Tibial nerve (tissue), 4 donors: ENCODE measurements at regions not wholly inside any gene's neighbourhood (a gene's known extent, or its start where the extent isn't known, plus 50 kb on each side); places are given as distances from the start of the nearest gene placed in this dataset.

Experiments used
- EP300 ChIP-seq, 2 donors: sonication (generic); formaldehyde crosslinking; IDR thresholded peaks; one replicate each; pipeline ENCODE4 v1.6.1; 2017; ENCODE audit warnings: antibody characterized with exemption in 2 of 2, mild to moderate bottlenecking in 1 of 2
- POLR2A ChIP-seq, 2 donors: fragments of 450-650 bp; IDR thresholded peaks; one replicate each; pipeline ENCODE4 v1.6.1; 2017; ENCODE audit warnings: antibody characterized with exemption in 2 of 2, mild to moderate bottlenecking in 2 of 2, moderate library complexity in 2 of 2
- TF ChIP-seq, protein P1 (sequence below), 5 experiments: fragments of 200-600 bp in 3 of 5; fragments of 450-650 bp in 2 of 5; sonication (generic) in 3 of 5; IDR thresholded peaks; one replicate each; pipeline ENCODE4 v1.5.1; 2016 to 2019; ENCODE audit warnings: antibody characterized with exemption in 5 of 5, mild to moderate bottlenecking in 3 of 5, moderate library complexity in 2 of 5

DNA sequence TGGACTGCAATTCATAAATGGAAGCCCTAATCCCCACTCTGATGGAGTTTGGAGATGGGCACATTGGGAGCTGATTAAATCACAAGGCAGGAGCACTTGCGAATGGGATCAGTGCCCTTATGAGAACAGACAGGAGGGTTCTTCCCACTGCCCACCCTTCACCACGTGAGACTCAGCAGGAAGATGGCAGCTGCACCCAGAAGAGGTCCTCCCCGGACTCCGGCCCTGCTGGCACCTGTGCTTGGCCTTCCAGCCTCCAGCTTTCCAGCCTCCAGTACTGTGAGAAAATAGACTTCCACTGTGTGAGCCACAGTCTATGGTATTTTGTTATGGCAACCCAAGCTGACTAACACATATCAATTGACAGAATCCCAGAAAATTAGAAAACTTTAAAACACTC, 267.6 kb upstream of the SALL3 start:
- TF ChIP-seq, protein P1, sequence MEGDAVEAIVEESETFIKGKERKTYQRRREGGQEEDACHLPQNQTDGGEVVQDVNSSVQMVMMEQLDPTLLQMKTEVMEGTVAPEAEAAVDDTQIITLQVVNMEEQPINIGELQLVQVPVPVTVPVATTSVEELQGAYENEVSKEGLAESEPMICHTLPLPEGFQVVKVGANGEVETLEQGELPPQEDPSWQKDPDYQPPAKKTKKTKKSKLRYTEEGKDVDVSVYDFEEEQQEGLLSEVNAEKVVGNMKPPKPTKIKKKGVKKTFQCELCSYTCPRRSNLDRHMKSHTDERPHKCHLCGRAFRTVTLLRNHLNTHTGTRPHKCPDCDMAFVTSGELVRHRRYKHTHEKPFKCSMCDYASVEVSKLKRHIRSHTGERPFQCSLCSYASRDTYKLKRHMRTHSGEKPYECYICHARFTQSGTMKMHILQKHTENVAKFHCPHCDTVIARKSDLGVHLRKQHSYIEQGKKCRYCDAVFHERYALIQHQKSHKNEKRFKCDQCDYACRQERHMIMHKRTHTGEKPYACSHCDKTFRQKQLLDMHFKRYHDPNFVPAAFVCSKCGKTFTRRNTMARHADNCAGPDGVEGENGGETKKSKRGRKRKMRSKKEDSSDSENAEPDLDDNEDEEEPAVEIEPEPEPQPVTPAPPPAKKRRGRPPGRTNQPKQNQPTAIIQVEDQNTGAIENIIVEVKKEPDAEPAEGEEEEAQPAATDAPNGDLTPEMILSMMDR (IDR thresholded peaks at IDR 0.05): no peak
- TF ChIP-seq EP300 (IDR thresholded peaks at IDR 0.05) (no peak), POLR2A (IDR thresholded peaks at IDR 0.05) (no peak)
